GM12892 (cell line): ENCODE measurements at regions not wholly inside any gene's neighbourhood (a gene's known extent, or its start where the extent isn't known, plus 50 kb on each side); places are given as distances from the start of the nearest gene placed in this dataset.

Experiments
- POLR2A ChIP-seq: IDR thresholded peaks from 2 replicates; pipeline ENCODE4 v1.6.1; 2011; ENCODE audit warnings: low read depth, low read length, control low read depth
- TAF1 ChIP-seq: IDR thresholded peaks from 2 replicates; pipeline ENCODE4 v1.6.1; 2011; ENCODE audit warnings: low read depth, mild to moderate bottlenecking, control low read depth, low read length, borderline replicate concordance

DNA sequence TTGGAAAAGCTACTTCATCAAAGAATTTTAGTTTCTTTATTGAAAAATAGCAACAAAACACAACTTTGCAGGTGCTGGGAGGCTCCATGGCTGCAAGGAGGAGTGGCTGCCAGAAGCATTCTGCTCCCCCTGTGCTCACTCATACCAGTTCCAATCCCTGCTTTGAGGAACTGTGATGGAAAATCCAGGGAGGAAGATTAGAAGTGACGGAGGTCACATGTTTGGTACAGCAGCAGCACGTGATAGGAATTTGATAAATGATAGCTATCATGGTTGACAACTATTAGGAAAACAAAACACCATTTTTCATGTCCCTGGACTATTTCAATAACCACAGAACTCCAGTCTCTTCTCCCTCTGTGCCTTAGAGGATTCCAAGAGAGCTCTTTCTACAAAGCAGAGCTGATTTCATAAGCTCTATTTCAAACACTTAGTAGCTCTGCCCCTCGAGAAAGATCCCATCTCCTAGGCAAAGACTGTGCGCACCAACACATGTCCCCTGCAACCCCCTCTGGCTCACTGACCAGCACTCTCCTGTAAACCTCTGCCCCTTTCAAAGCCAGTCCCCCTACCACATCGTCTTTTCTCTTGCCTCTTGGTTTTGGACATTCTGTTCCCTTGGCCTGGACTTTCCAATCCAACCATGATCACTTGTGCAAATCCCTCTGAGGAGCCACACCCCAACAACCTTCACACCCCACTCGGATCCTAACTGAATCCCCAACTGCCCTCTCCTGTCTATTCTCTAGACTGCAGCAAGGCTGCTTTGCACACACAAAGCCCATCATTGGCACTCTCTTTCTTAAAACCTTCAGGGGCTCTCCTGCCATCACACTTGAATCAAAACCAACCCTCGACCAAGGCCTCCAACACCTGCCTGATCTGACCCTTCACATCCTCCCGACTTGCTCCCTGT, 352.4 kb upstream of the PKDCC start:
- no peak for TF ChIP-seq TAF1
- no peak for TF ChIP-seq POLR2A
